Kidney glomerular epithelial cell (primary cell): ENCODE measurements at regions not wholly inside any gene's neighbourhood (a gene's known extent, or its start where the extent isn't known, plus 50 kb on each side); places are given as distances from the start of the nearest gene placed in this dataset.

Experiments
- DNase-seq: peaks from one replicate; lab custom pipeline; 2025; lab: John Stamatoyannopoulos, UW

GRCh38 chr5:164688437-164688836 is 1183.0 kb downstream of the MAT2B start:
- DNase-seq: no peak

- no peak for DNase-seq
Measured at GRCh38 chr5:164708831-164709230, 1203.4 kb downstream of the MAT2B start.

GRCh38 chr5:164713682-164714081 is 1208.3 kb downstream of the MAT2B start:
- DNase-seq: no peak

- no peak for DNase-seq
Measured at GRCh38 chr5:164721116-164721515, 1215.7 kb downstream of the MAT2B start.

- no peak for DNase-seq
Measured at GRCh38 chr5:164721656-164722055, 1216.2 kb downstream of the MAT2B start.

GRCh38 chr5:164722702-164723101 is 1217.3 kb downstream of the MAT2B start:
- no peak for DNase-seq

GRCh38 chr5:164727012-164727411 is 1221.6 kb downstream of the MAT2B start:
- DNase-seq: no peak

- DNase-seq: no peak
Measured at GRCh38 chr5:164728733-164729132, 1223.3 kb downstream of the MAT2B start.

GRCh38 chr5:164735334-164735733 is 1229.9 kb downstream of the MAT2B start:
- DNase-seq: no peak

- DNase-seq: no peak
Measured at GRCh38 chr5:164741376-164741775, 1236.0 kb downstream of the MAT2B start.

- DNase-seq: no peak
Measured at GRCh38 chr5:164742025-164742424, 1236.6 kb downstream of the MAT2B start.

- DNase-seq: no peak
Measured at GRCh38 chr5:164746723-164747122, 1241.3 kb downstream of the MAT2B start.

- DNase-seq: no peak
Measured at GRCh38 chr5:164747371-164747770, 1242.0 kb downstream of the MAT2B start.

- no peak for DNase-seq
Measured at GRCh38 chr5:164748861-164749260, 1243.4 kb downstream of the MAT2B start.

- no peak for DNase-seq
Measured at GRCh38 chr5:164753434-164753833, 1248.0 kb downstream of the MAT2B start.

GRCh38 chr5:164763206-164763605 is 1257.8 kb downstream of the MAT2B start:
- no peak for DNase-seq

- no peak for DNase-seq
Measured at GRCh38 chr5:164772122-164772521, 1266.7 kb downstream of the MAT2B start.

- DNase-seq: no peak
Measured at GRCh38 chr5:164784230-164784629, 1278.8 kb downstream of the MAT2B start.

- DNase-seq: no peak
Measured at GRCh38 chr5:164798110-164798509, 1292.7 kb downstream of the MAT2B start.

- no peak for DNase-seq
Measured at GRCh38 chr5:164799391-164799790, 1294.0 kb downstream of the MAT2B start.

- DNase-seq: no peak
Measured at GRCh38 chr5:164801910-164802309, 1296.5 kb downstream of the MAT2B start.

- DNase-seq: peak; percentile 73
Measured at GRCh38 chr5:164809821-164810220, 1304.4 kb downstream of the MAT2B start.

GRCh38 chr5:164818445-164818844 is 1313.0 kb downstream of the MAT2B start:
- no peak for DNase-seq

- no peak for DNase-seq
Measured at GRCh38 chr5:164824671-164825070, 1319.3 kb downstream of the MAT2B start.

GRCh38 chr5:164832516-164832915 is 1327.1 kb downstream of the MAT2B start:
- DNase-seq: no peak
